GM12865 (cell line): ENCODE measurements at regions not wholly inside any gene's neighbourhood (a gene's known extent, or its start where the extent isn't known, plus 50 kb on each side); places are given as distances from the start of the nearest gene placed in this dataset.

Source experiments
- DNase-seq: peaks from one replicate; pipeline ENCODE4 v3.0.0; 2010; ENCODE audit warnings: low read depth
- H3K4me3 ChIP-seq: 2 replicates; pipeline ENCODE4 v1.5.1; 2011; ENCODE audit warnings: mild to moderate bottlenecking, low read depth, low read length, control low read depth
- TF ChIP-seq, protein P1 (sequence below): IDR thresholded peaks from 2 replicates; pipeline ENCODE4 v1.5.1; 2011; ENCODE audit warnings: low read length, control low read depth, low read depth, inconsistent platforms; ENCODE audit not compliant: insufficient read depth; ENCODE audit errors: missing control alignments

DNA sequence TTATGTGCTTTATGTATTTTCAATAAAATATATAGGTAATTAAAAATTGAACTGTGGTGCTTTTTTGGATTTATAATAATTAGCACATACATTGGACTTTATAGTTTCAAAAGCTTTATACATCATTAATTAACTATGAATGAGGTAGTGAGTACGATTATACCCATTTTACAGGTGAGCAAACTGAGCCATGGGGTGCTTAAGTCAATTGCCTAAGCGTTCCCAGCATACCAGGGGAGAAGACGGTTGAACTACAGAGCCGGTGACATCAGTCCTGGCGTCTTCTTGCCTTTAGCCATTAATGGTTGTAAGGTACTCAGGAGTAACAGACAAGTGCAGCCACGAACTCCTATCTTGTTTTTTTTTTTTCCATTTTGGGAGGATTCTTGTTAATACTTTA is 172.8 kb downstream of the GATA3 start:
- no peak overlapping the region for H3K4me3 ChIP-seq
- TF ChIP-seq, protein P1, sequence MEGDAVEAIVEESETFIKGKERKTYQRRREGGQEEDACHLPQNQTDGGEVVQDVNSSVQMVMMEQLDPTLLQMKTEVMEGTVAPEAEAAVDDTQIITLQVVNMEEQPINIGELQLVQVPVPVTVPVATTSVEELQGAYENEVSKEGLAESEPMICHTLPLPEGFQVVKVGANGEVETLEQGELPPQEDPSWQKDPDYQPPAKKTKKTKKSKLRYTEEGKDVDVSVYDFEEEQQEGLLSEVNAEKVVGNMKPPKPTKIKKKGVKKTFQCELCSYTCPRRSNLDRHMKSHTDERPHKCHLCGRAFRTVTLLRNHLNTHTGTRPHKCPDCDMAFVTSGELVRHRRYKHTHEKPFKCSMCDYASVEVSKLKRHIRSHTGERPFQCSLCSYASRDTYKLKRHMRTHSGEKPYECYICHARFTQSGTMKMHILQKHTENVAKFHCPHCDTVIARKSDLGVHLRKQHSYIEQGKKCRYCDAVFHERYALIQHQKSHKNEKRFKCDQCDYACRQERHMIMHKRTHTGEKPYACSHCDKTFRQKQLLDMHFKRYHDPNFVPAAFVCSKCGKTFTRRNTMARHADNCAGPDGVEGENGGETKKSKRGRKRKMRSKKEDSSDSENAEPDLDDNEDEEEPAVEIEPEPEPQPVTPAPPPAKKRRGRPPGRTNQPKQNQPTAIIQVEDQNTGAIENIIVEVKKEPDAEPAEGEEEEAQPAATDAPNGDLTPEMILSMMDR = no peak

DNA sequence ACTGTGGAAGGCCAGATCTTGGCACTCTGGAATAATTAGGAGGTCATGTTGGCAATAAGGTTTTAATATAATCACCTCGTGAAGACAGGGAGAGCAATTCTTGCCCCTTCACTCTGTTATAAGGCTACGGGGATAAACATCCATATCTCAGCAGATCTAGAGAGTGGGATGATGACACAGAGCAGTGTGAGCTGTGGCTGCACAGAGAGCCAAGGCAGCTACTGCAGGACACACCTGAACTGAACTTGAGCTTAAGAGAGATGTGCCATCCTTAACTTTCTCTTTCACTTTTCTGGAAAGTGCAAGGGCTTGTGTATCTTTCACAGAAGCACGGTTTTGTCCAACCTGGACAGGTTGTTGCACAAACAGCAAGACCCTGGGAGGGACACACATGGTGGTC is 174.7 kb downstream of the GATA3 start:
- TF ChIP-seq, protein P1 = no peak
- H3K4me3 ChIP-seq = no peak overlapping the region
- no peak for DNase-seq

More for the DNA sequence above, 172.8 kb downstream of the GATA3 start:
- DNase-seq = no peak

DNA sequence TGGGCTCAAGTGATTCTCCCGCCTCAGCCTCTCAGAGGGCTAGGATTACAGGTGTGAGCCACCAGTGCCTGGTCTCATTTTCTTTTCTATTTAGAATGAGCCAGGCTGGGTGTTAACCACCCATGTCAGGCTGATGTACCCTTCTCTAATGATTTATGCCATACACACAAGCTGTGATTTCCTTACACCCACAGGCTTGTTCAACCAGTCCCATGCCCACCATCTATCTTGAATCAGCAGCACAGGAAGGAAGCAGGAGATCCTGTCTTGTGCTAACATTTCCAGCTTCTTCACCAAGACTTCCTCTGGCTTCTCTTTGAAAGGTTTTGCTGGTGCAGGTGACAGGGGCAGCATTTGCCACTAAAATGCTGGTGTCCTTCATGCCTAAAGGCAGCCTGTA is 176.4 kb downstream of the GATA3 start:
- TF ChIP-seq, protein P1 = no peak
- H3K4me3 ChIP-seq = no peak overlapping the region
- no peak for DNase-seq

DNA sequence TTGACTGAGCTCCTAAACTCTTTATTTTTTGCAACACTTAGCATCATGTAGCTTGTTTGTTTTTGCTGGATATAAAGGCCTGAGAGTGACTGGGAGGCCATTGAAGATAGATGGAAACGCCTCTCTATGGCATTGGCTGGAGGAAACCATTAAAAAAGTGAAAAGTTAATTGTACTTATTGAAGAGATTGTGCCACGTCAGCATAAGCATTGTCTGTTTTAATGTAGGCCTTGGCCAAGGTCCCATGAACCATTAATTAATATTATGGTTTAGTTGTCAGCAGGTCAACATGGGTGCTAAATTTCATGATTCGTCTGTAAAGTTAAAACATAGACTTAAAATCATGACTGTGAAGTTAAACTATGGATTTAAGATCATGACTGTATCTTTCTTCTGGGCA is 178.6 kb downstream of the GATA3 start:
- DNase-seq = no peak
- H3K4me3 ChIP-seq = no peak overlapping the region
- TF ChIP-seq, protein P1 = no peak

DNA sequence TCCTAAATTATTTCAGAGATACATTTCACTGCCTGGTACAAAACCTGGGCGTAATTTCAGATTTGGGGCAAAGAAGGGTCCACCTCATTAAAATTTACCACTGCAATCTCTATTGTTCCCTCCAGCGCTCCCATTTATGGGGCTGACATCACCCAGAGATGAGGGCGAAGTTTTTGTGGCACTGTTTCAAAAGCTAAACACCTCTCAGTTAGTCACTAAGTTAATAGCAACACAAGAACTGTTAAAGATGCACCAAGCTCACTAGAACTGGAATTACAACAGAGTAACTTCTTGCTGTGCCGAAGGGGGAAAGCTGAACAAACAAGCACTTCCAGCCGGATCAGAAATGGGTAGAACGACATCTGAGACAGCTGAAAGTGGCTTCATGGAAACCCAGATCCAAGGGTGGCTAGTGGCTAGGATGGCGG is 179.4 kb downstream of the GATA3 start:
- DNase-seq = no peak
- TF ChIP-seq, protein P1 = no peak
- no peak overlapping the region for H3K4me3 ChIP-seq

DNA sequence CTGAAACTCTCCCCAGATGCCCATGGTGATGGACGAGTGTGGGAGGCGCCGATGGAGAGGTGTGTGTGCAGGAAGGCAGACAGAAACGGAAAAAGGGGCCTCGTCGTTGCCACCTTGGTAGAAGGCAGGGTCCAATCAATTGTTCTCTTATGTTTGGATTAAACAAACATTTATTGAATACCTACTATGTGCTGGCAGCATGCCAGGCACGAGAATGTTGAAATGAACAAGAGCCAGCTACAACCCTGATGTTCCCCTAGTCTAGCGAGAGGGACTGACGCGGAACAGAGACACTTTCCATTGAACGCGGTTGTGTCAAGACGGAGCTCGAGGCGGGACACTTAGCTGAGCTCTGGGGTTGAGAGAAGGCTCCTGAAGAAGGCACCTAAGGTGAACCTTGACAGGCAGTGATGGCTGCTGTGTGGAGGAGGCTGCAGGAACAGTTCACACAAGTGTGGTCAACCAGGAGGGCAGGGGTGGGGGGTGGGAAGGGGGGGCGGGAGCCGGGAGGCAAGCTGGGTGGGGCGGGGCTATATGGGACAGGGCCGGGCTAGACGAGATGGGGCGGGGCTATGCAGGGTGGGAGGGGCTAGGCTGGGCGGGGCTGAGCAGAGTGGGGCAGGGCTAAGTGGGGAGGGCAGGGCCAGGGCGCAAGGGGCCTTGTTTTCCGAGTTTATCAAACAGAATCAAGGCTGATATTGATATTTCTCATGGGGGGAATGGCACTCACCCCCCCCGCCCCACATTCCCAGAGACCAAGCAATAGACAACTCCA is 181.0 kb downstream of the GATA3 start:
- DNase-seq = no peak
- TF ChIP-seq, protein P1 = no peak
- H3K4me3 ChIP-seq = no peak overlapping the region

DNA sequence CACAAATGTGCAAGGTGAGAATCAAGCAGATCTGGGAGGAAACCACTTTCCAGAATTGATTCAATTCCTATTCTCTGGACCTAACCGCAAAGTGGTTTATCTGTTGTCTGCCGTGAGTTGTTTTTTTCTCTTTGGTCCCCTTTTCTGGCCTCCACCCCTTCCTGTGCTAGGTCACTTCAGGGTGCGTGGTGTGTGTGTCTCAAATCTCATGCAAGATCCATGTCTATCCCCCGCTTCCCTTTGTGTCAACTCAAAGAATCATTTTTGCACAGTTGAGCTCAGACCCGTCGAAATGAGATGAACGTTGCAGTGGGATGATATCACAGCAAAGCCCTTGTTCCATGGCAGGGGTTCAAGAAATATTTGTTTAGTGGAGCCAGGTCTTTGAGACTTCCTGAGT is 184.5 kb downstream of the GATA3 start:
- TF ChIP-seq, protein P1 = no peak
- H3K4me3 ChIP-seq = no peak overlapping the region
- no peak for DNase-seq
